ENCODE measurements at regions not wholly inside any gene's neighbourhood (a gene's known extent, or its start where the extent isn't known, plus 50 kb on each side); places are given as distances from the start of the nearest gene placed in this dataset.

GRCh38 chr18:5651736-5652135 is 107.9 kb upstream of the EPB41L3 start:
- TF ChIP-seq, protein P1, sequence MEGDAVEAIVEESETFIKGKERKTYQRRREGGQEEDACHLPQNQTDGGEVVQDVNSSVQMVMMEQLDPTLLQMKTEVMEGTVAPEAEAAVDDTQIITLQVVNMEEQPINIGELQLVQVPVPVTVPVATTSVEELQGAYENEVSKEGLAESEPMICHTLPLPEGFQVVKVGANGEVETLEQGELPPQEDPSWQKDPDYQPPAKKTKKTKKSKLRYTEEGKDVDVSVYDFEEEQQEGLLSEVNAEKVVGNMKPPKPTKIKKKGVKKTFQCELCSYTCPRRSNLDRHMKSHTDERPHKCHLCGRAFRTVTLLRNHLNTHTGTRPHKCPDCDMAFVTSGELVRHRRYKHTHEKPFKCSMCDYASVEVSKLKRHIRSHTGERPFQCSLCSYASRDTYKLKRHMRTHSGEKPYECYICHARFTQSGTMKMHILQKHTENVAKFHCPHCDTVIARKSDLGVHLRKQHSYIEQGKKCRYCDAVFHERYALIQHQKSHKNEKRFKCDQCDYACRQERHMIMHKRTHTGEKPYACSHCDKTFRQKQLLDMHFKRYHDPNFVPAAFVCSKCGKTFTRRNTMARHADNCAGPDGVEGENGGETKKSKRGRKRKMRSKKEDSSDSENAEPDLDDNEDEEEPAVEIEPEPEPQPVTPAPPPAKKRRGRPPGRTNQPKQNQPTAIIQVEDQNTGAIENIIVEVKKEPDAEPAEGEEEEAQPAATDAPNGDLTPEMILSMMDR (IDR thresholded peaks at IDR 0.05) = no peak
- Mint-ChIP-seq H3K4me1 (ENCODE audit: low read depth) (peaks cover 5% of the 10 kb centered on the region), H3K9me3 (ENCODE audit: low read depth) (peaks cover 6% of the 10 kb centered on the region), H3K4me3 (ENCODE audit: unreplicated experiment) (no peak overlapping the region), H3K36me3 (ENCODE audit: low read depth) (peaks cover 3% of the 10 kb centered on the region), H3K27ac (ENCODE audit: unreplicated experiment) (no peak overlapping the region), H3K27me3 (ENCODE audit: low read depth) (peaks cover 6% of the 10 kb centered on the region)
- DNase-seq (ENCODE audit: low spot score) = no peak

GRCh38 chr18:5649439-5649838 is 105.6 kb upstream of the EPB41L3 start:
- Mint-ChIP-seq H3K4me3 (ENCODE audit: unreplicated experiment) (no peak overlapping the region), H3K4me1 (ENCODE audit: low read depth) (peaks cover 14% of the 10 kb centered on the region), H3K27ac (ENCODE audit: unreplicated experiment) (no peak overlapping the region), H3K36me3 (ENCODE audit: low read depth) (peaks cover 3% of the 10 kb centered on the region), H3K27me3 (ENCODE audit: low read depth) (peaks cover 3% of the 10 kb centered on the region), H3K9me3 (ENCODE audit: low read depth) (peaks cover 6% of the 10 kb centered on the region)
- TF ChIP-seq, protein P1 (IDR thresholded peaks at IDR 0.05) = no peak
- DNase-seq (ENCODE audit: low spot score) = no peak

DNA sequence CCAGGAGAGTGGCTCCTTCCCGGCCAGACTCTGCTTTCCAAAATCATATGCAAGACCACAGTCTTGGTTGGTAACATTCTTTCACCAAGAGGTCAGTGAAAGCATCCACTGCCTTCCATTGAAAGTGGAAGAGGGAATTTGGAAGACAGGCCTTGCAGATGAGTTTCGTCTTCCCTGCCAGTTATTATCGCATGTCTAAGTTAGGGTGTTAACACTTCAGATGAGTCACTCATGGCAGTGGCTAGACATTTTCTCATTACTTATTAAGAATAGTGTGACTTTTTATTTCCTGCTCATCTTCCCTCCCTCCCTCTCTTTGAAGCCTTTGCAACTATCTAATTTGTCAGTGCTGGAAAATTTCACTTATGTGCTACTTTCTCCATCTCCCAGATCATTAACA is 102.9 kb upstream of the EPB41L3 start:
- peaks cover 3% of the 10 kb centered on the region for H3K36me3 Mint-ChIP-seq (ENCODE audit: low read depth)
- no peak overlapping the region for H3K4me3 Mint-ChIP-seq (ENCODE audit: unreplicated experiment)
- peaks cover 6% of the 10 kb centered on the region for H3K9me3 Mint-ChIP-seq (ENCODE audit: low read depth)
- TF ChIP-seq, protein P1 (IDR thresholded peaks at IDR 0.05) = no peak
- H3K27ac Mint-ChIP-seq (ENCODE audit: unreplicated experiment) = peak overlapping the region; percentile 65
- H3K27me3 Mint-ChIP-seq (ENCODE audit: low read depth) = peaks cover 7% of the 10 kb centered on the region
- no peak for DNase-seq (ENCODE audit: low spot score)
- H3K4me1 Mint-ChIP-seq (ENCODE audit: low read depth) = peaks cover 14% of the 10 kb centered on the region

DNA sequence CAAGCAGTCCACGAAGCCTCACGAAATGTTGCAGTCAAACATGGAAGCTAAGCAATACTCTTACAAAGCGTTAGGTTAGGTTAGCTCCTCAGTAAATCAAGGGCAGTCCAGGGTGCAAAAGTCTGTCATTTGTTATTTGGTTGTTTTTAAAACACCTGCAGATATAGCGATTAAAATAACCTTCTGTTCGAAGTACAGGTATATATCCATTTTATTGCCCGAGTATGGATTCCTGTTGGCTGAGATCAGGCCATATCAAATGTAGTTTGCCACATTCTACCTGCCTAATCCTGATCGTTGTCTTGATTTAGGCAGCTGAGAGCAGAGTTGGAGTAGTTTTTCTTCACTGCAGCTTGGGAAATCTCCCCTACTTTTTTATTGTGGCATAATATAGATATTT is 99.5 kb upstream of the EPB41L3 start:
- Mint-ChIP-seq H3K27me3 (ENCODE audit: low read depth) (peaks cover 18% of the 10 kb centered on the region), H3K36me3 (ENCODE audit: low read depth) (no peaks in the 10 kb centered on the region), H3K4me3 (ENCODE audit: unreplicated experiment) (no peak overlapping the region), H3K9me3 (ENCODE audit: low read depth) (peaks cover 1% of the 10 kb centered on the region), H3K27ac (ENCODE audit: unreplicated experiment) (no peak overlapping the region), H3K4me1 (ENCODE audit: low read depth) (peaks cover 14% of the 10 kb centered on the region)
- no peak for DNase-seq (ENCODE audit: low spot score)
- TF ChIP-seq, protein P1 (IDR thresholded peaks at IDR 0.05) = no peak

GRCh38 chr18:5640939-5641338 is 97.1 kb upstream of the EPB41L3 start:
- Mint-ChIP-seq H3K27me3 (ENCODE audit: low read depth) (peaks cover 26% of the 10 kb centered on the region), H3K27ac (ENCODE audit: unreplicated experiment) (no peak overlapping the region), H3K4me1 (ENCODE audit: low read depth) (peaks cover 3% of the 10 kb centered on the region), H3K36me3 (ENCODE audit: low read depth) (no peaks in the 10 kb centered on the region), H3K4me3 (ENCODE audit: unreplicated experiment) (no peak overlapping the region), H3K9me3 (ENCODE audit: low read depth) (no peaks in the 10 kb centered on the region)
- DNase-seq (ENCODE audit: low spot score) = no peak
- TF ChIP-seq, protein P1 (IDR thresholded peaks at IDR 0.05) = no peak

Data from chondrocyte (in vitro differentiated cells).